ENCODE measurements at regions not wholly inside any gene's neighbourhood (a gene's known extent, or its start where the extent isn't known, plus 50 kb on each side); places are given as distances from the start of the nearest gene placed in this dataset.
A peak's percentile ranks its signal among the peaks of the same experiment; 100 is the strongest.

DNA sequence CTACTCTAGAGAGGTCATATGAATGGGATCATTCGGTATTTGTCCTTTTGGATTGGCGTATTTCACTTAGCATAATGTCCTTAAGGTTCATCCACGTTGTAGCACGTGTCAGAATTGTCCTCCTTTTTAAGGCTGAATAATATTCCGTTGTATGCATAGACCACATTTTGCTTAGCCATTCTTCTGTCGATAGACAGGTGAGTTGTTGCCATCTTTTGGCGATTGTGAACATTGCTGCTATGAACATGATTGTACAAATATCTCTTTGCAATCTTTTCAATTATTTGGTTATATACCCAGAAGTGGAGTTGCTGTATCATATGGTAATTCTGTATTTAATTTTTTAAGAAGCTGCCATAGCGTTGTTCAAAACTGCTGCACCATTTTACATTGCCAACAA lies 52.4 kb upstream of the GOLGA8J start:
- POLR2A ChIA-PET, result no interaction called here
- Histone ChIP-seq H3K36me3 (ENCODE audit: control insufficient read depth in 2 of 2, insufficient read depth in 1 of 2, low read length in 2 of 2) (no peaks in the 10 kb centered on the region), H3K4me3 (ENCODE audit: low read depth, low read length) (no peak overlapping the region), H3K9me3 (ENCODE audit: control insufficient read depth, insufficient read depth, low read depth, low read length) (no peaks in the 10 kb centered on the region), H3K27ac (ENCODE audit: extremely low read depth, low read depth, low read length) (no peak overlapping the region), H3K4me1 (ENCODE audit: control insufficient read depth, insufficient read depth, low read length) (no peaks in the 10 kb centered on the region)
- TF ChIP-seq ZNF555 (tag by site-specific recombination; conservative IDR thresholded peaks at IDR 0.05) (no peak), ZNF146 (tag by site-specific recombination; IDR thresholded peaks at IDR 0.05) (peak; percentile 32; the same call in 1 of the 2 replicates), ZNF155 (tag by site-specific recombination; IDR thresholded peaks at IDR 0.05) (no peak), ZNF654 (tag by site-specific recombination; IDR thresholded peaks at IDR 0.05; ENCODE audit: low read depth) (0 out of 2 replicates have a peak, but pooled peaks have one; percentile 7)
- TF ChIP-seq, protein P1, sequence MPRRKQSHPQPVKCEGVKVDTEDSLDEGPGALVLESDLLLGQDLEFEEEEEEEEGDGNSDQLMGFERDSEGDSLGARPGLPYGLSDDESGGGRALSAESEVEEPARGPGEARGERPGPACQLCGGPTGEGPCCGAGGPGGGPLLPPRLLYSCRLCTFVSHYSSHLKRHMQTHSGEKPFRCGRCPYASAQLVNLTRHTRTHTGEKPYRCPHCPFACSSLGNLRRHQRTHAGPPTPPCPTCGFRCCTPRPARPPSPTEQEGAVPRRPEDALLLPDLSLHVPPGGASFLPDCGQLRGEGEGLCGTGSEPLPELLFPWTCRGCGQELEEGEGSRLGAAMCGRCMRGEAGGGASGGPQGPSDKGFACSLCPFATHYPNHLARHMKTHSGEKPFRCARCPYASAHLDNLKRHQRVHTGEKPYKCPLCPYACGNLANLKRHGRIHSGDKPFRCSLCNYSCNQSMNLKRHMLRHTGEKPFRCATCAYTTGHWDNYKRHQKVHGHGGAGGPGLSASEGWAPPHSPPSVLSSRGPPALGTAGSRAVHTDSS (tag by site-specific recombination; IDR thresholded peaks at IDR 0.05), result no peak
- CTCF ChIA-PET, result no interaction called here

DNA sequence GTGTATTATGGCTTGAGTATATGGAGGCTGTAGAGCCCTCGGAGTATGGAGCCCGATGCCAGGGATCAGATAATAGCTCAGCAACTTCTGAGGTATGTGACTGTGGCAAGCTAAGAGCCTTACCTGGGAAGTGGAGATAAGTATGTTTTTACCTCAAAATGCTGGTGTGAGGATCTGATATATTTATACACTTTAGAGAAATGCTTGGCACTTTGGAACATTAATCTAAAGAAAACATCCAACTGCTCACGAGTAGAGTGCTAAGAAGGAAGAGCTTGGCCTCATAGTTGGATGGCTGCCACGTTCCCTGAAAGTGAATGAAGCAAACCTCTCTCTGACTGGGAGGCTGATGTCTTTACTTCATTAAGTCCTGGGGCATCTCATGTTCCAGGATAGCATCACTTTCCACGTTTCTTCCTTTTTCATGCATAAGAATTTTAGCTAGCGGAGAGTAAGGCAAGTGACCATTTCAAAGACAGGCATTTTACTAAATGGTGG lies 58.9 kb upstream of the GOLGA8J start:
- H3K27ac ChIP-seq (ENCODE audit: extremely low read depth, low read depth, low read length), result no peak overlapping the region
- no peaks in the 10 kb centered on the region for H3K9me3 ChIP-seq (ENCODE audit: control insufficient read depth, insufficient read depth, low read depth, low read length)
- H3K4me1 ChIP-seq (ENCODE audit: control insufficient read depth, insufficient read depth, low read length), result no peaks in the 10 kb centered on the region
- ChIA-PET CTCF (no interaction called here), POLR2A (no interaction called here)
- H3K36me3 ChIP-seq (ENCODE audit: control insufficient read depth in 2 of 2, insufficient read depth in 1 of 2, low read length in 2 of 2), result no peaks in the 10 kb centered on the region
- H3K4me3 ChIP-seq (ENCODE audit: low read depth, low read length), result no peak overlapping the region
- no peak for TF ChIP-seq ZNF155 (tag by site-specific recombination; IDR thresholded peaks at IDR 0.05)
- peak; percentile 98 for TF ChIP-seq ZFP37 (tag by site-specific recombination; IDR thresholded peaks at IDR 0.05)

DNA sequence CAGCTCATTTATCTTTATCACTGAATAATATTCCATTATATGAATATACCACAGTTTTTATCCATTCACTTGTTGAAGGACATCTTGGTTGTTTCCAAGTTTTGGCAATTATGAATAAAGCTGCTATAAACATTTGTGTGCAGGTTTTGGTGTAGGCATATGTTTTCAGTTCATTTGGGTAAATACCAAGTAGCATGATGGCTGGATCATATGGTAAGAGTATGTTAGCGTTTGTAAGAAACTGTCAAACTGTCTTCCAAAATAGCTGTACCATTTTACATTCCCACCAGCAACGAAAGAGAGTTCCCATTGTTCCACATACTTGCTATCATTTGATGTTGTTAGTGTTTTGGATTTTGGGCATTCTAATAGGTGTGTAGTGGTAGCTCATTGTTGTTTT lies 72.0 kb upstream of the GOLGA8J start:
- H3K4me1 ChIP-seq (ENCODE audit: control insufficient read depth, insufficient read depth, low read length), result no peaks in the 10 kb centered on the region
- ChIA-PET POLR2A (no interaction called here), CTCF (no interaction called here)
- no peak overlapping the region for H3K27ac ChIP-seq (ENCODE audit: extremely low read depth, low read depth, low read length)
- H3K4me3 ChIP-seq (ENCODE audit: low read depth, low read length), result no peak overlapping the region
- no peak for TF ChIP-seq MZF1 (tag by site-specific recombination; IDR thresholded peaks at IDR 0.05; ENCODE audit: borderline replicate concordance)
- TF ChIP-seq, protein P2, sequence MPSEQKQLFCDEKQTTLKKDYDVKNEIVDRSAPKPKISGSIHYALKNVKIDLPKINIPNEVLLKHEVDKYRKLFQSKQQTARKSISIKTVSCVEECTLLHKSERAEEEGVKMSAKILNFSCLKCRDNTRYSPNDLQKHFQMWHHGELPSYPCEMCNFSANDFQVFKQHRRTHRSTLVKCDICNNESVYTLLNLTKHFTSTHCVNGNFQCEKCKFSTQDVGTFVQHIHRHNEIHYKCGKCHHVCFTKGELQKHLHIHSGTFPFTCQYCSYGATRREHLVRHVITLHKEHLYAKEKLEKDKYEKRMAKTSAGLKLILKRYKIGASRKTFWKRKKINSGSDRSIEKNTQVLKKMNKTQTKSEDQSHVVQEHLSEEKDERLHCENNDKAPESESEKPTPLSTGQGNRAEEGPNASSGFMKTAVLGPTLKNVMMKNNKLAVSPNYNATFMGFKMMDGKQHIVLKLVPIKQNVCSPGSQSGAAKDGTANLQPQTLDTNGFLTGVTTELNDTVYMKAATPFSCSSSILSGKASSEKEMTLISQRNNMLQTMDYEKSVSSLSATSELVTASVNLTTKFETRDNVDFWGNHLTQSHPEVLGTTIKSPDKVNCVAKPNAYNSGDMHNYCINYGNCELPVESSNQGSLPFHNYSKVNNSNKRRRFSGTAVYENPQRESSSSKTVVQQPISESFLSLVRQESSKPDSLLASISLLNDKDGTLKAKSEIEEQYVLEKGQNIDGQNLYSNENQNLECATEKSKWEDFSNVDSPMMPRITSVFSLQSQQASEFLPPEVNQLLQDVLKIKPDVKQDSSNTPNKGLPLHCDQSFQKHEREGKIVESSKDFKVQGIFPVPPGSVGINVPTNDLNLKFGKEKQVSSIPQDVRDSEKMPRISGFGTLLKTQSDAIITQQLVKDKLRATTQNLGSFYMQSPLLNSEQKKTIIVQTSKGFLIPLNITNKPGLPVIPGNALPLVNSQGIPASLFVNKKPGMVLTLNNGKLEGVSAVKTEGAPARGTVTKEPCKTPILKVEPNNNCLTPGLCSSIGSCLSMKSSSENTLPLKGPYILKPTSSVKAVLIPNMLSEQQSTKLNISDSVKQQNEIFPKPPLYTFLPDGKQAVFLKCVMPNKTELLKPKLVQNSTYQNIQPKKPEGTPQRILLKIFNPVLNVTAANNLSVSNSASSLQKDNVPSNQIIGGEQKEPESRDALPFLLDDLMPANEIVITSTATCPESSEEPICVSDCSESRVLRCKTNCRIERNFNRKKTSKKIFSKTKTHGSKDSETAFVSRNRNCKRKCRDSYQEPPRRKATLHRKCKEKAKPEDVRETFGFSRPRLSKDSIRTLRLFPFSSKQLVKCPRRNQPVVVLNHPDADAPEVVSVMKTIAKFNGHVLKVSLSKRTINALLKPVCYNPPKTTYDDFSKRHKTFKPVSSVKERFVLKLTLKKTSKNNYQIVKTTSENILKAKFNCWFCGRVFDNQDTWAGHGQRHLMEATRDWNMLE (tag by site-specific recombination; conservative IDR thresholded peaks at IDR 0.05; ENCODE audit: low read depth), result no peak
- TF ChIP-seq KLF7 (tag by site-specific recombination; IDR thresholded peaks at IDR 0.05; ENCODE audit: borderline replicate concordance), result no peak
- TF ChIP-seq, protein P3, sequence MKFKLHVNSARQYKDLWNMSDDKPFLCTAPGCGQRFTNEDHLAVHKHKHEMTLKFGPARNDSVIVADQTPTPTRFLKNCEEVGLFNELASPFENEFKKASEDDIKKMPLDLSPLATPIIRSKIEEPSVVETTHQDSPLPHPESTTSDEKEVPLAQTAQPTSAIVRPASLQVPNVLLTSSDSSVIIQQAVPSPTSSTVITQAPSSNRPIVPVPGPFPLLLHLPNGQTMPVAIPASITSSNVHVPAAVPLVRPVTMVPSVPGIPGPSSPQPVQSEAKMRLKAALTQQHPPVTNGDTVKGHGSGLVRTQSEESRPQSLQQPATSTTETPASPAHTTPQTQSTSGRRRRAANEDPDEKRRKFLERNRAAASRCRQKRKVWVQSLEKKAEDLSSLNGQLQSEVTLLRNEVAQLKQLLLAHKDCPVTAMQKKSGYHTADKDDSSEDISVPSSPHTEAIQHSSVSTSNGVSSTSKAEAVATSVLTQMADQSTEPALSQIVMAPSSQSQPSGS (tag by site-specific recombination; IDR thresholded peaks at IDR 0.05; ENCODE audit: low read depth), result no peak
- TF ChIP-seq KLF1 (tag by site-specific recombination; IDR thresholded peaks at IDR 0.05), result no peak
- TF ChIP-seq ZBTB21 (tag by site-specific recombination; IDR thresholded peaks at IDR 0.05), result no peak
- no peak for TF ChIP-seq ZFP69B (tag by site-specific recombination; IDR thresholded peaks at IDR 0.05)
- TF ChIP-seq, protein P4, sequence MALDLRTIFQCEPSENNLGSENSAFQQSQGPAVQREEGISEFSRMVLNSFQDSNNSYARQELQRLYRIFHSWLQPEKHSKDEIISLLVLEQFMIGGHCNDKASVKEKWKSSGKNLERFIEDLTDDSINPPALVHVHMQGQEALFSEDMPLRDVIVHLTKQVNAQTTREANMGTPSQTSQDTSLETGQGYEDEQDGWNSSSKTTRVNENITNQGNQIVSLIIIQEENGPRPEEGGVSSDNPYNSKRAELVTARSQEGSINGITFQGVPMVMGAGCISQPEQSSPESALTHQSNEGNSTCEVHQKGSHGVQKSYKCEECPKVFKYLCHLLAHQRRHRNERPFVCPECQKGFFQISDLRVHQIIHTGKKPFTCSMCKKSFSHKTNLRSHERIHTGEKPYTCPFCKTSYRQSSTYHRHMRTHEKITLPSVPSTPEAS (tag by site-specific recombination; IDR thresholded peaks at IDR 0.05), result no peak
- H3K9me3 ChIP-seq (ENCODE audit: control insufficient read depth, insufficient read depth, low read depth, low read length), result no peaks in the 10 kb centered on the region
- no peaks in the 10 kb centered on the region for H3K36me3 ChIP-seq (ENCODE audit: control insufficient read depth in 2 of 2, insufficient read depth in 1 of 2, low read length in 2 of 2)

All from HEK293 (cell line).